HL-60 (cell line): ENCODE measurements at regions not wholly inside any gene's neighbourhood (a gene's known extent, or its start where the extent isn't known, plus 50 kb on each side); places are given as distances from the start of the nearest gene placed in this dataset.

Experiments
- DNase-seq, 2 experiments: peaks; one replicate each; pipeline ENCODE4 v3.0.0-alpha.2; 2010 to 2020; ENCODE audit warnings: low read depth in 1 of 2, low spot score in 1 of 2
- H3K27ac ChIP-seq: fragments of 250-450 bp; sonication (Bioruptor Pico); replicated peaks from 2 replicates; pipeline ENCODE4 v1.5.1; 2020; ENCODE audit warnings: mild to moderate bottlenecking, moderate library complexity
- H3K27me3 ChIP-seq: fragments of 250-450 bp; sonication (Bioruptor Pico); 2 replicates; pipeline ENCODE4 v1.5.1; 2021; ENCODE audit warnings: mild to moderate bottlenecking, moderate library complexity; ENCODE audit not compliant: insufficient read depth, poor library complexity, severe bottlenecking
- H3K4me3 ChIP-seq: replicated peaks from 2 replicates; pipeline ENCODE4 v1.5.1; 2011; ENCODE audit warnings: mild to moderate bottlenecking, control low read depth, low read length; ENCODE audit not compliant: insufficient read depth
- CTCF ChIP-seq: IDR thresholded peaks from one replicate; pipeline ENCODE4 v1.5.1; 2011; ENCODE audit warnings: low read length, control low read depth, inconsistent platforms; ENCODE audit not compliant: insufficient read depth
- GABPA ChIP-seq: IDR thresholded peaks from 2 replicates; pipeline ENCODE4 v1.6.1; 2012; ENCODE audit warnings: low read depth
- POLR2AphosphoS5 ChIP-seq: IDR thresholded peaks from 2 replicates; pipeline ENCODE4 v1.6.1; 2012; ENCODE audit warnings: low read depth
- SPI1 ChIP-seq: IDR thresholded peaks from 2 replicates; pipeline ENCODE4 v1.6.1; 2012; ENCODE audit warnings: low read depth, mild to moderate bottlenecking, borderline replicate concordance
- TF ChIP-seq, protein P1 (sequence below): IDR thresholded peaks from 2 replicates; pipeline ENCODE4 v1.6.1; 2012; ENCODE audit warnings: low read depth; ENCODE audit not compliant: insufficient replicate concordance

DNA sequence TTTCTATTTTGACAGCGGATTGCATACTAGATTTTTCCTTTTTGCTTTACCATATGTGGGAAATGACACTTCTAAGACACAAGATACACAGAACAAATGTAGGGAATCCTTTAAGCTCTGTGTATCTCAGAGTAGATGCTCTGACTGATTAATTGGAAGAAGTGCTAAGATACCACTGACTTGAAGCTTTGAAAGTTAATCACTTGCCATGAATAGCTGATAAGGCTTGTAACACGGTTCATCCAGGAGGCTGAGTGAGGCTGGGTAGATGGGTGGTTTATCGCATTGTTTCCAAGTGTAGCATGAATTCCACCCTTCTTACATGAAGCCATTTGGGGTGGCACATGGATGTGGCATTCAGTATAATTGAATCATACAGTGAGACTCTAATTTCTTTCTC is 654.1 kb upstream of the RBFOX1 start:
- Histone ChIP-seq H3K27ac (no peak overlapping the region), H3K4me3 (no peak overlapping the region), H3K27me3 (no peaks in the 10 kb centered on the region)
- DNase-seq, result no peak
- no peak for TF ChIP-seq SPI1
- TF ChIP-seq, protein P1, sequence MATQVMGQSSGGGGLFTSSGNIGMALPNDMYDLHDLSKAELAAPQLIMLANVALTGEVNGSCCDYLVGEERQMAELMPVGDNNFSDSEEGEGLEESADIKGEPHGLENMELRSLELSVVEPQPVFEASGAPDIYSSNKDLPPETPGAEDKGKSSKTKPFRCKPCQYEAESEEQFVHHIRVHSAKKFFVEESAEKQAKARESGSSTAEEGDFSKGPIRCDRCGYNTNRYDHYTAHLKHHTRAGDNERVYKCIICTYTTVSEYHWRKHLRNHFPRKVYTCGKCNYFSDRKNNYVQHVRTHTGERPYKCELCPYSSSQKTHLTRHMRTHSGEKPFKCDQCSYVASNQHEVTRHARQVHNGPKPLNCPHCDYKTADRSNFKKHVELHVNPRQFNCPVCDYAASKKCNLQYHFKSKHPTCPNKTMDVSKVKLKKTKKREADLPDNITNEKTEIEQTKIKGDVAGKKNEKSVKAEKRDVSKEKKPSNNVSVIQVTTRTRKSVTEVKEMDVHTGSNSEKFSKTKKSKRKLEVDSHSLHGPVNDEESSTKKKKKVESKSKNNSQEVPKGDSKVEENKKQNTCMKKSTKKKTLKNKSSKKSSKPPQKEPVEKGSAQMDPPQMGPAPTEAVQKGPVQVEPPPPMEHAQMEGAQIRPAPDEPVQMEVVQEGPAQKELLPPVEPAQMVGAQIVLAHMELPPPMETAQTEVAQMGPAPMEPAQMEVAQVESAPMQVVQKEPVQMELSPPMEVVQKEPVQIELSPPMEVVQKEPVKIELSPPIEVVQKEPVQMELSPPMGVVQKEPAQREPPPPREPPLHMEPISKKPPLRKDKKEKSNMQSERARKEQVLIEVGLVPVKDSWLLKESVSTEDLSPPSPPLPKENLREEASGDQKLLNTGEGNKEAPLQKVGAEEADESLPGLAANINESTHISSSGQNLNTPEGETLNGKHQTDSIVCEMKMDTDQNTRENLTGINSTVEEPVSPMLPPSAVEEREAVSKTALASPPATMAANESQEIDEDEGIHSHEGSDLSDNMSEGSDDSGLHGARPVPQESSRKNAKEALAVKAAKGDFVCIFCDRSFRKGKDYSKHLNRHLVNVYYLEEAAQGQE, result no peak
- TF ChIP-seq GABPA, result no peak
- TF ChIP-seq CTCF, result no peak
- TF ChIP-seq POLR2AphosphoS5, result no peak

DNA sequence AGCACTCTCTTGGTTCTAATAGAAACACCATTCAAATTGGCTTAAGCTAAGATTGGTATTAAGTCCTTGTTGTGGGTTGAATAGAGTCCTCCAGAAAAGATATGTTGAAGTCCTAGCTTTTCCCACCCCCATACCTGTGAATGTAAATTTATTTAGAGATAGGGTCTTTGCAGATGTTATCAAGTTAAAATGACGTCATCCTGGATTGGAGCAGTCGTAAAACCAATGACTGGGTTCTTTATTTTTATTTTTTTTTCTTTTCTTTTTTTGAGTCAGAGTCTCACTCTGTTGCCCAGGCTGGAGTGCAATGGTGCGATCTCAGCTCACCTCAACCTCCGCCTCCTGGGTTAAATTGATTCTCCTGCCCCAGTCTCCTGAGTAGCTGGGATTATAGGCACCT is 658.6 kb upstream of the RBFOX1 start:
- H3K27ac ChIP-seq, result no peak overlapping the region
- H3K4me3 ChIP-seq, result no peak overlapping the region
- DNase-seq, result no peak
- no peaks in the 10 kb centered on the region for H3K27me3 ChIP-seq
- TF ChIP-seq SPI1, result no peak
- TF ChIP-seq CTCF, result no peak
- TF ChIP-seq, protein P1, result no peak
- no peak for TF ChIP-seq POLR2AphosphoS5
- no peak for TF ChIP-seq GABPA

DNA sequence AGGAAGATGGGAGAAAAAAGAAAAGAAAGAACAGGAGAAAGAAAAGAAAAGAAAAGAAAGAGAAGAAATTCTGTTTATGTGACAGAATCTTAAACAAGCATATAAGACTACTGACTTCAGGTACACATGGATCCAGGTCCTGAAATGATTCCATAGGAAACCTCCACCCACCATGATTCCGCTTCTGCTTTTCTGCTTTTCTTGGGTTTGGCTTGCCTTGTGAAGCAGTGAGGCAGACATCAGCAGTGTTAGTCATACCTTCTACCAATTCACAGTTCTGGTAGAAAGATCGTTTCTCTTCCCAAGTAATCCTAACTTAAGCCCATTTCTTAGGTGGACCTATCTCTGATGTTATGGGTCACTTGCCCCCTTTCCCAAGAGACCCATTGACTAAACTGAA is 660.1 kb upstream of the RBFOX1 start:
- no peak for DNase-seq
- H3K4me3 ChIP-seq, result no peak overlapping the region
- TF ChIP-seq GABPA, result no peak
- no peak overlapping the region for H3K27ac ChIP-seq
- no peaks in the 10 kb centered on the region for H3K27me3 ChIP-seq

DNA sequence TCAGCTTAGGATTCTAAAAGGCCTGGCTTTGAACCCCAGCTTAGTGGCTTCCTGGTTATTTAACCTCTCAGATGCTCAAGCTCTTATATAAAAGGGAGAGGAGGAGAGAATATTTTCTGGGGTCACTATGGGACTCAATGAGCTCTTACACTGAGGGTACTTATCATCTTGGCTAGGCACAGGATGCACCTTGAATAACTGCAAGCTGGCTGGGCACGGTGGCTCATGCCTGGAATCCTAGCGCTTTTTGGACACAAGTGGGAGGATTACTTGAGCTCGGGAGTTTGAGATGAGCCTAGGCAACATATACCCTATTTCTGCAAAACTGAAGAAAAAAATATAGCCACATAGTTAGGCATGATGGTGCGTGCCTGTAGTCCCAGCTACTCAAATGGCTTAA is 665.3 kb upstream of the RBFOX1 start:
- no peak overlapping the region for H3K4me3 ChIP-seq
- DNase-seq, result no peak
- no peaks in the 10 kb centered on the region for H3K27me3 ChIP-seq
- no peak for TF ChIP-seq CTCF
- no peak for TF ChIP-seq GABPA
- TF ChIP-seq POLR2AphosphoS5, result no peak
- TF ChIP-seq SPI1, result no peak
- TF ChIP-seq, protein P1, result no peak
- H3K27ac ChIP-seq, result no peak overlapping the region
